MCF 10A (cell line): ENCODE measurements at regions not wholly inside any gene's neighbourhood (a gene's known extent, or its start where the extent isn't known, plus 50 kb on each side); places are given as distances from the start of the nearest gene placed in this dataset.

Experiments used
- BruUV-seq: library from RNA; stranded (reverse); fragments of 400-500 nt; replicated peaks from 2 replicates; lab custom pipeline; 2021; lab: Mats Ljungman, UMichigan
- CTCF ChIA-PET: fragments of 300-600 bp; sonication (Branson Sonifier 250); formaldehyde crosslinking; extraction: SDS; loops from one replicate; lab custom pipeline; 2021; ENCODE audit warnings: antibody characterized with exemption, inconsistent platforms; lab: Yijun Ruan, JAX
- POLR2A ChIA-PET: fragments of 300-600, 350-650 bp; sonication (Branson Sonifier 250); formaldehyde crosslinking; extraction: SDS; loops from one replicate; lab custom pipeline; 2020; ENCODE audit warnings: antibody characterized with exemption, inconsistent platforms; lab: Yijun Ruan, JAX
- DNase-seq: peaks from one replicate; pipeline ENCODE4 v3.0.0-alpha.2; 2018; ENCODE audit not compliant: unreplicated experiment
- H3K27ac Mint-ChIP-seq: one replicate; pipeline ENCODE4 v1.8.0; 2022; ENCODE audit warnings: mild to moderate bottlenecking, low read depth, mixed read lengths; ENCODE audit not compliant: unreplicated experiment
- H3K27me3 Mint-ChIP-seq: one replicate; pipeline ENCODE4 v1.8.0; 2022; ENCODE audit warnings: mixed read lengths; ENCODE audit not compliant: insufficient read depth, unreplicated experiment
- H3K36me3 Mint-ChIP-seq: one replicate; pipeline ENCODE4 v1.8.0; 2022; ENCODE audit warnings: mild to moderate bottlenecking, moderate library complexity, mixed read lengths; ENCODE audit not compliant: insufficient read depth, unreplicated experiment
- H3K4me1 Mint-ChIP-seq: one replicate; pipeline ENCODE4 v1.8.0; 2022; ENCODE audit warnings: mixed read lengths; ENCODE audit not compliant: insufficient read depth, unreplicated experiment
- H3K4me3 Mint-ChIP-seq: one replicate; pipeline ENCODE4 v1.8.0; 2022; ENCODE audit warnings: mild to moderate bottlenecking, moderate library complexity, mixed read lengths; ENCODE audit not compliant: unreplicated experiment
- H3K9me3 Mint-ChIP-seq: one replicate; pipeline ENCODE4 v1.8.0; 2022; ENCODE audit warnings: mixed read lengths; ENCODE audit not compliant: unreplicated experiment
- intact Hi-C: fragments of 100-400 bp; cut with micrococcal nuclease; formaldehyde crosslinking; loops from 2 replicates; pipeline ENCODE4 v1.14.1; 2022
- TF ChIP-seq, protein P1 (sequence below): fragments of 200-600 bp; IDR thresholded peaks from one replicate; pipeline ENCODE4 v1.8.0; 2022; ENCODE audit warnings: antibody characterized with exemption, mild to moderate bottlenecking; ENCODE audit not compliant: unreplicated experiment

DNA sequence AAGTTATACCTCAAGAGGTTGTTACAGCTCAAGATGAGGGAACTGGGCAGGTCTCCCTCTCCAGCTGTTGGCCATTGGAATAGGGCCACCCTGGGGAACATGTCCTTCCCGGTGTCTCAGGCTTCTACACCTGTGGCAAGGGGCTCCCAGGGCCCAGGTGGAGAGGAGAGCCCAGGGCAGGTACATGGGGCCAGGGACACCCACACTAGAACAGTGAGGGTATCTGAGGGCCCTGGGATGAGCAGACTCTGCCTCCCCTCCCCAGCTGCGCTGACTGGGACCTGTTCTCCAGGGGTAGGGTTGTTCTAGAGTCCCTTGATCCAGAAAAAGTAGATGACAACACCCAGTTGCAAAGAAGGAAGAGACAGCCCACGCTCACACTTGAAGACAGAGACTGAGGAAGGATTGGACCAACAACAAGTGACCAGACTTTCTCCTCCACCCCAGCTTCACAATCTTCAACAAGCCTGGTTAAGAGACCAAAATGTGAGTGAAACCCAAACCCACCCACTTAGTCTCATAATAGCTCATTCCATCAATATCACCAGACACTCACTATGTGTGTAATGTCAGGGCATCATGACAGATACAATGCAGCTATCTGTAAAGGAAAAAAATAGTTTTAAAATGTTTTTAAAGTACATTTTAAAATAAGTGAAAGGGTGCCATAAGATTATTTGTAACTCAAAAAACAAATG is 439.3 kb downstream of the NPHP4 start:
- Mint-ChIP-seq H3K27me3 (peaks cover 48% of the 10 kb centered on the region), H3K27ac (no peak overlapping the region), H3K36me3 (no peaks in the 10 kb centered on the region), H3K9me3 (peaks cover 4% of the 10 kb centered on the region), H3K4me3 (no peak overlapping the region), H3K4me1 (peaks cover 16% of the 10 kb centered on the region)
- ChIA-PET POLR2A (no interaction called here), CTCF (no interaction called here)
- TF ChIP-seq, protein P1, sequence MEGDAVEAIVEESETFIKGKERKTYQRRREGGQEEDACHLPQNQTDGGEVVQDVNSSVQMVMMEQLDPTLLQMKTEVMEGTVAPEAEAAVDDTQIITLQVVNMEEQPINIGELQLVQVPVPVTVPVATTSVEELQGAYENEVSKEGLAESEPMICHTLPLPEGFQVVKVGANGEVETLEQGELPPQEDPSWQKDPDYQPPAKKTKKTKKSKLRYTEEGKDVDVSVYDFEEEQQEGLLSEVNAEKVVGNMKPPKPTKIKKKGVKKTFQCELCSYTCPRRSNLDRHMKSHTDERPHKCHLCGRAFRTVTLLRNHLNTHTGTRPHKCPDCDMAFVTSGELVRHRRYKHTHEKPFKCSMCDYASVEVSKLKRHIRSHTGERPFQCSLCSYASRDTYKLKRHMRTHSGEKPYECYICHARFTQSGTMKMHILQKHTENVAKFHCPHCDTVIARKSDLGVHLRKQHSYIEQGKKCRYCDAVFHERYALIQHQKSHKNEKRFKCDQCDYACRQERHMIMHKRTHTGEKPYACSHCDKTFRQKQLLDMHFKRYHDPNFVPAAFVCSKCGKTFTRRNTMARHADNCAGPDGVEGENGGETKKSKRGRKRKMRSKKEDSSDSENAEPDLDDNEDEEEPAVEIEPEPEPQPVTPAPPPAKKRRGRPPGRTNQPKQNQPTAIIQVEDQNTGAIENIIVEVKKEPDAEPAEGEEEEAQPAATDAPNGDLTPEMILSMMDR: no peak
- no peak for DNase-seq
- intact Hi-C loops: no loop called here
- BruUV-seq: no TSS peak

DNA sequence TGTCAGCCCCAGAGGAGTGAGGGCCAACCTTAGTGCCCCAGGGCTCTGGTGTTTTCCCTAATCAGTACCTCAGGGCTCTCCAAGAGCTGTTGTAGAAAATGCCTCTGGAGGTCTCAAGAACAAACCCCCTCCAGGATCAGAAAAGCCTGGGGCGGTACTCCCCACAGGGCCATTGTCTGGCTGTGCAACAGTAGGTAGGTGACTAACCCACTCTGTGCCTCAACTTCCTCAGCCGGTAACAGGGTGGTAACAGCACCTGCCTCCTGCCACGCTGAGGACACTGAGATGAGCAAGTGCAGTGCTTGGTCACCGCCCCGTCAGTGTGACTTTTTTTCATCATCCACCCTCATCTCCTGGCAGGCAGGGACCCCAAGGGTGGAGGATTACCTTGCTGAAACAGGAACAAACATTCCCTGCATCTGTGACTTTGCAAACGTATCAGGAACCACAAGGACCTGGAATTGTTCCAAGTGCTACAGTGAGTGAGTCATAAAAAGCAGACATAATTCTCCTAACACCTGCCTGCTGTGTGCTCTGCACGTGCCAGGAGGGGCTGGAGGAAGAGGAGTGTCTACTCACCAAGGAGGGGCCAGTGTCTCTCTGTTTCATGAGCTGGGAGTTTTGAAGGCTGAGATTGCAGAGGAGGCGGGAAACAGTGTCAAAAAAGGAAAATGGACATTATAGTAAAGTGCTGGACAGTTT is 440.8 kb downstream of the NPHP4 start:
- intact Hi-C loops: no loop called here
- Mint-ChIP-seq H3K4me1 (peaks cover 16% of the 10 kb centered on the region), H3K4me3 (no peak overlapping the region), H3K27ac (no peak overlapping the region), H3K9me3 (no peaks in the 10 kb centered on the region), H3K27me3 (peaks cover 59% of the 10 kb centered on the region), H3K36me3 (no peaks in the 10 kb centered on the region)
- no TSS peak for BruUV-seq
- CTCF ChIA-PET: no interaction called here
- POLR2A ChIA-PET: interaction anchor here (0.7 kb wide), 1 partner anchor 19 kb away, joined by 4 read pairs; no protein-coding TSS in a partner anchor
- peak; percentile 80 for DNase-seq
- TF ChIP-seq, protein P1: no peak

DNA sequence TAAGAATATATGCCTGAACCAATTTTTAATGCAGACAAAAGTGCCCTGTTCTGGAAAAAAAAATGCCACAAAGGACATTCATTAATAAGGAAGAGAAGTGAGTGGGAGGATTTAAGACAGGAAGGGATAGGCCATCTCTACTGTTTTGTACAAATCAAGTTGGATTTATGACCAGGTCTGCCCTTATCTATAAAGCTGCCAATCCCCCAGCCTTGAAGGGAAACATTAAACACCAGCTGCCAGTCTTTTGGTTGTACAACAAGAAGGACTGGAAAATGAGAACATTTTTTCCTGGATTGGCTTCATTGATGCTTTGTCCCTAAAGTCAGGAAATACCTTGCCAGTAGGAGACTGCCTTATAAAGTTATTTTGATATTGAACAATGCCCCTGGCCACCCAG is 444.0 kb downstream of the NPHP4 start:
- no TSS peak for BruUV-seq
- ChIA-PET POLR2A (interaction anchor here (0.7 kb wide), 1 partner anchor 485 kb away, joined by 3 read pairs; no protein-coding TSS in a partner anchor), CTCF (no interaction called here)
- Mint-ChIP-seq H3K9me3 (no peaks in the 10 kb centered on the region), H3K36me3 (no peaks in the 10 kb centered on the region), H3K27ac (no peak overlapping the region), H3K27me3 (peaks cover 78% of the 10 kb centered on the region), H3K4me3 (no peak overlapping the region), H3K4me1 (peaks cover 6% of the 10 kb centered on the region)
- DNase-seq: no peak
- intact Hi-C loops: no loop called here
- TF ChIP-seq, protein P1: no peak

DNA sequence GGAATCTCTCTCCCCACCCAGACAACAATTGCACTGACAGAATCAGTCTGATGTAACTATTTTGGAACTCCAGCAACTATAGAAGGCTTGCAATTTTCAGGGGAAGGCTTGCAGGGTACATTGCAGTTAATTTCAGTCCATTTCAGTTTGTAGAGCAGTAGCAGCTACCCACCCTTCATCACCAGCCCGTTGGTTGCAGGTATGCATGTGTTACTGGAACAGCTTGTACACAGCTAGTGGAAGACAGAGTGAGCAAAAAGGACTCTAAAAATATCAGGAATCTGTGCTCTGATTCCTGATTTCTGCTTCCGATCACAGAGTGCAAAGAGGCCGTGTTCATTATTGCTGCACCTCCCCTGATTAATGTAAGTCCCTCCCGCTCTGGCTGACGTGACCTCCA is 449.0 kb downstream of the NPHP4 start:
- no peaks in the 10 kb centered on the region for H3K9me3 Mint-ChIP-seq
- no peak overlapping the region for H3K4me3 Mint-ChIP-seq
- BruUV-seq: no TSS peak
- CTCF ChIA-PET: no interaction called here
- TF ChIP-seq, protein P1: no peak
- DNase-seq: no peak
- POLR2A ChIA-PET: no interaction called here
- intact Hi-C loops: no loop called here
- no peak overlapping the region for H3K27ac Mint-ChIP-seq
- H3K36me3 Mint-ChIP-seq: no peaks in the 10 kb centered on the region
- H3K4me1 Mint-ChIP-seq: no peaks in the 10 kb centered on the region
- peaks cover 92% of the 10 kb centered on the region for H3K27me3 Mint-ChIP-seq
